Fibroblast of upper back skin (primary cell): ENCODE measurements at regions not wholly inside any gene's neighbourhood (a gene's known extent, or its start where the extent isn't known, plus 50 kb on each side); places are given as distances from the start of the nearest gene placed in this dataset.
A peak's percentile ranks its signal among the peaks of the same experiment; 100 is the strongest.
"Not testable (repeated sequence)": the region's sequence is repeated elsewhere in the genome, so short reads cannot be mapped to it uniquely, and the experiment has no call there.

Experiments
- DNase-seq: peaks from one replicate; pipeline ENCODE4 v3.0.0-alpha.2; 2013

DNA sequence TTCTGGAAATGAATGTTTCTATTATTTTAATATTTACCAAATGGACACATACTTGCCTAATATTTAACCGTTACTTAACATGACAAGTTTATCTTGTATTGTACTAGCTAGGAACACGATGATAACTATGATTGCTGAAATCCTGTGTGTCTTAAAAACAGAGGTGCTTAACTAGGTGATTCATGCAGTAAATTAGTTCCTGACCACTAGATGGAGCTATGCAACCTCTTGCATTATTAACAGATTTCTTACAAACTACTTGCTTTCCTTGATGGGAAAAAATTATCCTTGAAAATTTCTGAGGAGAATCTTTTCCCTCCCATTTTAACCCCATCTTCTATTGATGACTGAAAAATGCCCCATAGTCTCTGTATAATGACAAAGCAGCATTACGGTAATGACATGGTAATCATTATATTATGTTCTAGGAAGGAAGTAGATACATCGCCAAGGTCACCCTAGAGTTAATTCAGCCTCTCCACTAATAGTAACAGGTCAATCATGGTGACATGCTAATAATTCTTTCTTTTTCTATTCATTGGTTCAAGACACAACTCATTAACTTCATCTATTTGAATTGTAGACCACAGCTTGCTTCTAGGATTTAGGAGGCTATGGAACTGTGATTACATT lies 844.2 kb downstream of the RAPGEF2 start:
- DNase-seq: peak; percentile 76

GRCh38 chr4:159950707-159951106 lies 847.8 kb downstream of the RAPGEF2 start:
- no peak for DNase-seq

DNA sequence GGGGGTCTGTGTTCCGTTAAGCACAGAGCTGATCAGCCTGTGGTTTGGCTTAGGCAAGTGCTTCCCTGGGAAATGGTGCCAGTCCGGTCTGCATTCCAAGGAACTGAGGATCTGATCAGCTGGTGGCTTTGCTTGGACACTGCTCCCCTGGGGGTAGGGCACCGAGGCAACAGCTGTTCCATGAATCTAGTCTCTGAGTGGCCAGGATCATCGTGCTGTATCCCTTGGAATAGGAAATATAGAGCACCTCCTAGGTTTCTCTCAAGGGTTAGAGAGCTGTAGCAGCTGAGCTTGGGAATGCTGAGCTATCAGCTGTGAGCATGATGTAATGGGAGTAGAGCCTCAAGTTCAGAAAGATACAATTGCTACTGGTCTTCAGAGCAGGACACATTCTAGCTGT lies 863.9 kb downstream of the RAPGEF2 start:
- DNase-seq: no peak

DNA sequence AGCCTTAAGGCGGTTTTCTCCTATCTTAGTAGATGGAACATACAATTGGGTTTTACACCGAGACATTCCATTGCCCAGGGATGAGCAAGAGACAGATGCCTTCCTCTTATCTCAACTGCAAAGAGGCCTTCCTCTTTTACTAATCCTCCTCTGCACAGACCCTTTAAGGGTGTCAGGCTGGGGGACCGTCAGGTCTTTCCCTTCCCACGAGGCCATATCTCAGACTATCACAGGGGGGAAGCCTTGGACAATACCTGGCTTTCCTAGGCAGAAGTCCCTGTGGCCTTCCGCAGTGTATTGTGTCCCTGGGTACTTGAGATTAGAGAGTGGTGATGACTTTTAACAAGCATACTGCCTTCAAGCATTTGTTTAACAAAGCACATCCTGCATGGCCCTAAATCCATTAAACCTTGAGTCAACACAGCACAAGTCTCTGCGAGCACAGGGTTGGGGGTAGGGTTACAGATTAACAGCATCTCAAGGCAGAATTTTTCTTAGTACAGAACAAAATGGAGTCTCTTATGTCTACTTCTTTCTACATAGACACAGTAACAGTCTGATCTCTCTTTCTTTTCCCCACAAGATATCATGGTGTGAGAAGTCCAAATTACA lies 874.1 kb downstream of the RAPGEF2 start:
- not testable (repeated sequence) for DNase-seq

- no peak for DNase-seq
These were observed 875.2 kb downstream of the RAPGEF2 start for GRCh38 chr4:159977907-159978617.

GRCh38 chr4:159979351-159979750 lies 876.5 kb downstream of the RAPGEF2 start:
- DNase-seq: no peak

DNA sequence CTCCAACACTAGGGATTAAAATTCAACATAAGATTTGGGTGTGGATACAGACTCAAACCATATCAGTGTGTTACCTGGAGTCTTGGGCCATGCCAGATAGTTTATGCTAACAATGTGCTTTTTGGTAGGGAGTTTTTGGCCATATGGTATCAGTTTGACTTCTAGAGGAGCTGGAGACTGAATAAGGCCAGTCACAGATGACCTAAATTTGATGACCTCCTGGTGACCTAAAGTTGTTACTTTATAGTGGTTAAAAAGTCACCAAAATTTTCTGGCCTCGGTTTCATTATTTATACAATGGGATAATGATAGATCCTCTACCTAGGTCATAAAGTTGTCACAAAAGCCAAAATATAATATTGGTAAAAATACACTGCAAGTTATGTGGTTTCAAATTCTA lies 877.1 kb downstream of the RAPGEF2 start:
- no peak for DNase-seq

- no peak for DNase-seq
These were observed 878.1 kb downstream of the RAPGEF2 start for GRCh38 chr4:159980826-159981468.

GRCh38 chr4:159981469-159981856 lies 878.6 kb downstream of the RAPGEF2 start:
- DNase-seq: no peak

- DNase-seq: no peak
These were observed 880.2 kb downstream of the RAPGEF2 start for GRCh38 chr4:159983082-159983481.

DNA sequence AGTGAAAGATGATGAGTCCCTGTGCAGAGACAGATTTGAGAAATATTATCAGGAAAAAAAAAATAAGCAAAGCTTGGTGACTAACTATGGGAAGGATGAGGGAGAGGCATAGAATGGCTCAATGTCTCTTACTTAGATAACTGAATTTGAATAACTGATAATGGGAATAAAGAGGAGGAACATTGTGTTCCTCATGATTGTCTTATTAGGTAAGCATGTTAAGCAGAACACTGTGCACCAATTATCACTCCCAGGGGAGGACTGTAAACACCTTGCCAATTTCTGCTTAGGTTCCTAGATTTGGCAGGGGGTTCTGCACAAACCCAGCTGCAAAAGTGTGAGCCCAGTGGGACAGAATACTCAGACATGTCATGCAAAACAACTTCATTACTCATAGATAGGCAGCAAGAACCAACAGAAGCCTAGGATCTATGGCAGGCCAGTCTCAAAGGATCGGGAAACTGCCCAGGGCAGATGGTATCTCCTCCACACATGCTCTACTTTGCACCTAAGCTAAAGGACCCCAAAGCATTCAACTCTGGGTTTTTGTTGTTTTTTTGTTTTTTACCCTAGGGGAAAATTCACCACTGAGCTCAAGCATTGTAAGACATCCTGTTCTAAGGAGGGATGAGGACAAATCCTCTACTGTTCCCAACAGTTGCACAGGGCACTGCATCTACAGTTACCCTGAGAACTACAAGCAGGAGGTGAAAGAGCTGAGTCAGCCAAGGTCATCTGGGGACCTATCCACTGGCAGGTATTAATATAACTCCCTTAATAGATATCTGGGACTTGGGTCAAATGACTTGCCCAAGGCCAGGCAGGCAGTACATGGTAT lies 907.0 kb downstream of the RAPGEF2 start:
- no peak for DNase-seq

DNA sequence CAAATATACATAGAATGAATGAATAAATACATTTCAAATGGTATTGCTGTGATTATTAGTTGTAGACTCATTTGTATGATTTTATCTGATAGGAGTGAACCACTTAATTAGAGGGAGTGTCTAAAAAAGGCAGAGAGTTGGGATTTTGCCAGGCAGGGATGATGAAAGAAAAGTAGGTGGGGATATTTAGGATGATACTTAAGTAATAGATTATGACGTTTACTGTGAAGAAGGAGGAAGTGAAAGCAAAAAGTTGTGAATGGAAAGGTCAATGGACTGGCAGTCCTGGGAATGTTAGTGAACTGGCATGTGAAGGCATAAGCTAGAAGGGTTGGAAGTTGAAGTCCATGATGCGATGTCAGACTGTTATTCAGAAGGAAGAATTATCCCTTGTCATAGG lies 917.1 kb downstream of the RAPGEF2 start:
- no peak for DNase-seq

DNA sequence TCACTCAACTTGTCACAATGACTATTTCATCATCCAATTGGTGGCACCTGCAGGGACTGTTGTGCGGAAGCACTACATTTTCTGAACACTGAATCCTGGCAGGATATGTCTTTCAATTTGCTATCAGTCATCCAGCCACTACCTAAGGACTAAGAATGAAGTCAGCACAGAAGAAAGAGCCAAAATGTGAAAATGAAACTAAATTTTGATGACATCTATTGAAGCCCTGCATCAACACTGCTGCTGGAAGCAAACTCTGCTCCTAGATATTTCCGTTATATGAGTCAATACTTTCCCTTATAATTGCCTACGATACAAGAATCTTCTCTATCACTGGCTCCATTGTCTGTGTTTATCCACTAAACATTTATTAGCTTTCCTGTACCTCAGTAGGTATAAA lies 917.9 kb downstream of the RAPGEF2 start:
- DNase-seq: no peak

GRCh38 chr4:160021870-160022269 lies 919.0 kb downstream of the RAPGEF2 start:
- DNase-seq: no peak

- DNase-seq: peak; percentile 45
These were observed 923.8 kb downstream of the RAPGEF2 start for GRCh38 chr4:160026721-160027120.

GRCh38 chr4:160034501-160034900 lies 931.6 kb downstream of the RAPGEF2 start:
- no peak for DNase-seq

DNA sequence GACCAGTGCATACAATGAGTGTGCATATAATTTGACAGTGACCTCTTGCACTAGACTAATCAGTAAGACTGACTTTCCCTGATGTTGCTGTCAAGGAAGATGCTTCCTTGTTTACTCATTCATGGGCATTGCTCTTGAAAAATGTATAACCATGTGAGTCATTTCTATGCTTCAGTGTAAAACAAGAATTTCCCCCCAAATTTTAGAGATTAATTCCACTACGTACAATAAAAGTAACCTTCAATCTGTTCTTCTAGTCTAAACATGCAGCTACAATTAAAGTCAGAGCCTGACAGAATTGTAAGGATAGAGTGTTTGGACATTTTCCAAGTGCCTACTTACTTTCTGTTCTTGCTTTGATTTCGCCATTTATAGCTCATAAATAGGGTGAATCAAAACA lies 935.7 kb downstream of the RAPGEF2 start:
- peak; percentile 33 for DNase-seq

- DNase-seq: no peak
These were observed 941.8 kb downstream of the RAPGEF2 start for GRCh38 chr4:160044693-160045092.

DNA sequence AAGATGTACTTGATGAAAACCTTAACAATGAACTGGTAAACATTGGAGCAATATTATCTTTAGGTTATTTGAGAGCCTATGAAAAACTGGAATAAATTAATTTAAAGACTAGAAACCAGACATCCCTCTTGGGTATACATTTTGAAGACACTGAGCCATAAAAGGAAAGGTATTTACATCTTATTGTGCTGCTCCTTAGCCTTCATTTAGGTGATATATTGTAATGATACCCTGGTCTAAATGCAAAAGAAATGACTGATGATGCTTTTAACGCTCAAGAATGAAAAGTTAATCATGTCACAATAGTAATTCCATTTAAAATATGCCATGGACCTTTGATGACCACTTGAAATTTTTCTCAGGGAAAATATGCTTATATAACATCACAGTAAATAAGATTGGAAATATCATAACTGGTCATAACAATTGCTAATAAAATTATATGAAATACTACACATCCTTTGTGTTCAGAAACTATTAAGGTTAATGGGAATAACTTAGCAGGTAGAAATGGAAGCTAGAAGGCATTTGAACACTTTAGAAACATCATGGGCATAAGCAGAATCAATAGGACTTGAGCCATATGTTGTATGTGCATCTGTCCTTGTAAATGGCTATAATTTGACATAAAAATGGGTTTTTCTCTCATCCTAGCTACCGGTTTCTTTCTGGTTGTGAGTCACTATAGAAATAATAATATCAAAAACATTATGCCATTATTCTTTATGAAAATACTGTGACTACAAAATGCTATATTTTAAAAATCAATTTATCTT lies 979.7 kb downstream of the RAPGEF2 start:
- DNase-seq: no peak

- no peak for DNase-seq
These were observed 988.8 kb downstream of the RAPGEF2 start for GRCh38 chr4:160091631-160092030.

DNA sequence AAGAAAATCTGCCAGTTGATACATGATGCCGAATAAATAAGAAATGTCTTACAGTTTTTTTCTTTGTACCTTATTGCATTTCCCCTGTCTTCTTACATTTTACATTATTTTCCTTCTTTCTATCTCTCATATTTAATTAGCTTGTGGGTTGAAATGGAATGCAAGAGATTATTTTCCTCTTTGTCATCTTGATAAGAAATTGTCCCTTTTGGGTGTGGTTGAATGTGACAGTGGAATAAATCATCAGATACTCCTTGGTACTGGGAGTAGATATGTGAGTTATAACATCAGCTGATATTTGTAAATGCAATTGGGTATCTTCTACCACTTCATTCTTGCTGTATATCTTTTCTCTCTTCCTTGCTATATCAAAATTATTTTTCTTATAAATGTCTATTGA lies 997.4 kb downstream of the RAPGEF2 start:
- DNase-seq: no peak

GRCh38 chr4:160110891-160111290 lies 1008.0 kb downstream of the RAPGEF2 start:
- peak; percentile 38 for DNase-seq
